OCI-LY1 (cell line): ENCODE measurements at regions not wholly inside any gene's neighbourhood (a gene's known extent, or its start where the extent isn't known, plus 50 kb on each side); places are given as distances from the start of the nearest gene placed in this dataset.

Source experiments
- EZH2 ChIP-seq: fragments of 200-600 bp; sonication (generic), shearing (Covaris generic); IDR thresholded peaks from 2 replicates; pipeline ENCODE4 v1.8.0; 2017; ENCODE audit warnings: borderline replicate concordance, mixed run types, mild to moderate bottlenecking, antibody characterized with exemption, low read length, moderate library complexity, mixed read lengths
- TF ChIP-seq, protein P1 (sequence below): fragments of 200-600 bp; sonication (generic), shearing (Covaris generic); IDR thresholded peaks from 2 replicates; pipeline ENCODE4 v1.5.1; 2017; ENCODE audit warnings: mild to moderate bottlenecking, antibody characterized with exemption, low read length, moderate library complexity, mixed read lengths

GRCh38 chr10:91707236-91707635, 74.4 kb upstream of the PPP1R3C start:
- TF ChIP-seq, protein P1, sequence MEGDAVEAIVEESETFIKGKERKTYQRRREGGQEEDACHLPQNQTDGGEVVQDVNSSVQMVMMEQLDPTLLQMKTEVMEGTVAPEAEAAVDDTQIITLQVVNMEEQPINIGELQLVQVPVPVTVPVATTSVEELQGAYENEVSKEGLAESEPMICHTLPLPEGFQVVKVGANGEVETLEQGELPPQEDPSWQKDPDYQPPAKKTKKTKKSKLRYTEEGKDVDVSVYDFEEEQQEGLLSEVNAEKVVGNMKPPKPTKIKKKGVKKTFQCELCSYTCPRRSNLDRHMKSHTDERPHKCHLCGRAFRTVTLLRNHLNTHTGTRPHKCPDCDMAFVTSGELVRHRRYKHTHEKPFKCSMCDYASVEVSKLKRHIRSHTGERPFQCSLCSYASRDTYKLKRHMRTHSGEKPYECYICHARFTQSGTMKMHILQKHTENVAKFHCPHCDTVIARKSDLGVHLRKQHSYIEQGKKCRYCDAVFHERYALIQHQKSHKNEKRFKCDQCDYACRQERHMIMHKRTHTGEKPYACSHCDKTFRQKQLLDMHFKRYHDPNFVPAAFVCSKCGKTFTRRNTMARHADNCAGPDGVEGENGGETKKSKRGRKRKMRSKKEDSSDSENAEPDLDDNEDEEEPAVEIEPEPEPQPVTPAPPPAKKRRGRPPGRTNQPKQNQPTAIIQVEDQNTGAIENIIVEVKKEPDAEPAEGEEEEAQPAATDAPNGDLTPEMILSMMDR, result no peak
- no peak for TF ChIP-seq EZH2
